H1 (cell line): ENCODE measurements at regions not wholly inside any gene's neighbourhood (a gene's known extent, or its start where the extent isn't known, plus 50 kb on each side); places are given as distances from the start of the nearest gene placed in this dataset.

Source experiments
- ATF3 ChIP-seq: IDR thresholded peaks from 2 replicates; pipeline ENCODE4 v1.6.1; 2011; ENCODE audit warnings: low read depth, mild to moderate bottlenecking, low read length; ENCODE audit not compliant: insufficient read depth
- CHD1 ChIP-seq: IDR thresholded peaks from 2 replicates; pipeline ENCODE4 v1.6.1; 2012; ENCODE audit warnings: low read depth, low read length, improper control_type of control experiment
- CHD2 ChIP-seq: IDR thresholded peaks from 2 replicates; pipeline ENCODE4 v1.6.1; 2012; ENCODE audit warnings: low read length, improper control_type of control experiment
- CREB1 ChIP-seq: IDR thresholded peaks from 2 replicates; pipeline ENCODE4 v1.6.1; 2012; ENCODE audit warnings: inconsistent platforms
- CTCF ChIP-seq, 3 experiments: IDR thresholded peaks; 1 replicate in 2 of 3; 2 replicates in 1 of 3; pipeline versions ENCODE4 v1.5.1 to v1.6.1; 2011; ENCODE audit warnings: low read length in 3 of 3, mild to moderate bottlenecking in 3 of 3, inconsistent platforms in 2 of 3, low read depth in 1 of 3, moderate library complexity in 1 of 3; ENCODE audit not compliant: insufficient read depth in 1 of 3; ENCODE audit errors: control extremely low read depth in 1 of 3
- EZH2 ChIP-seq: fragments of 200-600 bp; sonication (generic); IDR thresholded peaks from 2 replicates; pipeline ENCODE4 v1.7.1; 2012; ENCODE audit warnings: low read depth, mild to moderate bottlenecking, moderate library complexity, low read length, inconsistent platforms; ENCODE audit not compliant: severe bottlenecking
- KDM1A ChIP-seq: fragments of 200-600, 300-600 bp; sonication (generic); IDR thresholded peaks from 2 replicates; pipeline ENCODE4 v1.7.1; 2016; ENCODE audit warnings: mild to moderate bottlenecking, low read length, borderline replicate concordance
- POLR2A ChIP-seq, 2 experiments: IDR thresholded peaks; 1 replicate in 1 of 2; 2 replicates in 1 of 2; pipeline ENCODE4 v1.6.1; 2011; ENCODE audit warnings: low read depth in 2 of 2, low read length in 2 of 2, mild to moderate bottlenecking in 2 of 2; ENCODE audit errors: control extremely low read depth in 1 of 2
- RAD21 ChIP-seq, 2 experiments: IDR thresholded peaks in 1 of 2; conservative IDR thresholded peaks in 1 of 2; 2 replicates each; pipeline ENCODE4 v1.6.1; 2011; ENCODE audit warnings: low read depth in 2 of 2, low read length in 2 of 2, improper control_type of control experiment in 1 of 2, inconsistent platforms in 1 of 2, mild to moderate bottlenecking in 1 of 2, moderate library complexity in 1 of 2
- RNF2 ChIP-seq: fragments of 200-900, 300-1000 bp; sonication (generic); IDR thresholded peaks from 2 replicates; pipeline ENCODE4 v1.7.1; 2016; ENCODE audit warnings: borderline replicate concordance, low read depth, mild to moderate bottlenecking, antibody characterized with exemption, low read length; ENCODE audit not compliant: poor library complexity, severe bottlenecking; ENCODE audit errors: missing control alignments
- SIRT6 ChIP-seq: IDR thresholded peaks from one replicate; pipeline ENCODE4 v1.7.1; 2012; ENCODE audit warnings: low read length, inconsistent platforms
- TAF1 ChIP-seq: IDR thresholded peaks from 2 replicates; pipeline ENCODE4 v1.6.1; 2011; ENCODE audit warnings: mild to moderate bottlenecking, low read depth, low read length
- USF2 ChIP-seq: IDR thresholded peaks from 2 replicates; pipeline ENCODE4 v1.6.1; 2011; ENCODE audit warnings: low read length, improper control_type of control experiment
- YY1 ChIP-seq: IDR thresholded peaks from 2 replicates; pipeline ENCODE4 v1.6.1; 2011; ENCODE audit warnings: low read depth, mild to moderate bottlenecking, low read length

GRCh38 chr9:12469084-12469483, 224.1 kb upstream of the TYRP1 start:
- TF ChIP-seq CTCF (IDR thresholded peaks at IDR 0.05; ENCODE audit: control extremely low read depth in 1 of 3, insufficient read depth in 1 of 3, low read depth in 1 of 3, low read length in 3 of 3) (no peak), RAD21 (IDR thresholded peaks at IDR 0.05 in 1 of 2, conservative IDR thresholded peaks at IDR 0.05 in 1 of 2; ENCODE audit: low read depth in 2 of 2, low read length in 2 of 2) (no peak), POLR2A (IDR thresholded peaks at IDR 0.05; ENCODE audit: control extremely low read depth in 1 of 2, low read depth in 2 of 2, low read length in 2 of 2) (no peak), TAF1 (no peak), CHD2 (no peak), ATF3 (no peak), EZH2 (no peak), YY1 (no peak), KDM1A (no peak), RNF2 (no peak), USF2 (no peak), CHD1 (no peak), CREB1 (no peak), SIRT6 (no peak)
